Breast epithelium (tissue), 3 donors: ENCODE measurements at regions not wholly inside any gene's neighbourhood (a gene's known extent, or its start where the extent isn't known, plus 50 kb on each side); places are given as distances from the start of the nearest gene placed in this dataset.

Experiments used
- POLR2A ChIP-seq: fragments of 450-650 bp; IDR thresholded peaks from one replicate; pipeline ENCODE4 v1.6.1; 2016; ENCODE audit warnings: antibody characterized with exemption, mild to moderate bottlenecking, moderate library complexity
- POLR2AphosphoS5 ChIP-seq, 3 donors: sonication (generic); formaldehyde crosslinking; IDR thresholded peaks; one replicate each; pipeline ENCODE4 v1.6.1; 2017; ENCODE audit warnings: antibody characterized with exemption in 3 of 3
- TF ChIP-seq, protein P1 (sequence below), 3 donors: fragments of 450-650 bp; IDR thresholded peaks; one replicate each; pipeline ENCODE4 v1.5.1; 2016 to 2017; ENCODE audit warnings: antibody characterized with exemption in 3 of 3, mild to moderate bottlenecking in 3 of 3, moderate library complexity in 3 of 3

- TF ChIP-seq POLR2A, result no peak
- TF ChIP-seq, protein P1, sequence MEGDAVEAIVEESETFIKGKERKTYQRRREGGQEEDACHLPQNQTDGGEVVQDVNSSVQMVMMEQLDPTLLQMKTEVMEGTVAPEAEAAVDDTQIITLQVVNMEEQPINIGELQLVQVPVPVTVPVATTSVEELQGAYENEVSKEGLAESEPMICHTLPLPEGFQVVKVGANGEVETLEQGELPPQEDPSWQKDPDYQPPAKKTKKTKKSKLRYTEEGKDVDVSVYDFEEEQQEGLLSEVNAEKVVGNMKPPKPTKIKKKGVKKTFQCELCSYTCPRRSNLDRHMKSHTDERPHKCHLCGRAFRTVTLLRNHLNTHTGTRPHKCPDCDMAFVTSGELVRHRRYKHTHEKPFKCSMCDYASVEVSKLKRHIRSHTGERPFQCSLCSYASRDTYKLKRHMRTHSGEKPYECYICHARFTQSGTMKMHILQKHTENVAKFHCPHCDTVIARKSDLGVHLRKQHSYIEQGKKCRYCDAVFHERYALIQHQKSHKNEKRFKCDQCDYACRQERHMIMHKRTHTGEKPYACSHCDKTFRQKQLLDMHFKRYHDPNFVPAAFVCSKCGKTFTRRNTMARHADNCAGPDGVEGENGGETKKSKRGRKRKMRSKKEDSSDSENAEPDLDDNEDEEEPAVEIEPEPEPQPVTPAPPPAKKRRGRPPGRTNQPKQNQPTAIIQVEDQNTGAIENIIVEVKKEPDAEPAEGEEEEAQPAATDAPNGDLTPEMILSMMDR (IDR thresholded peaks at IDR 0.05), result no peak
- no peak for TF ChIP-seq POLR2AphosphoS5 (IDR thresholded peaks at IDR 0.05)
Observed at GRCh38 chr18:29377346-29377745, 1200.4 kb upstream of the CDH2 start.
